GM20431 (cell line): ENCODE measurements at regions not wholly inside any gene's neighbourhood (a gene's known extent, or its start where the extent isn't known, plus 50 kb on each side); places are given as distances from the start of the nearest gene placed in this dataset.
"Not testable (repeated sequence)": the region's sequence is repeated elsewhere in the genome, so short reads cannot be mapped to it uniquely, and the experiment has no call there.

Experiments
- in situ Hi-C: fragments of 300-500 bp; cut with MseI, MboI; formaldehyde crosslinking; loops from one replicate; pipeline ENCODE4 v1.15.0; 2020; ENCODE audit warnings: low sequenced_read_pairs; ENCODE audit not compliant: unreplicated experiment

DNA sequence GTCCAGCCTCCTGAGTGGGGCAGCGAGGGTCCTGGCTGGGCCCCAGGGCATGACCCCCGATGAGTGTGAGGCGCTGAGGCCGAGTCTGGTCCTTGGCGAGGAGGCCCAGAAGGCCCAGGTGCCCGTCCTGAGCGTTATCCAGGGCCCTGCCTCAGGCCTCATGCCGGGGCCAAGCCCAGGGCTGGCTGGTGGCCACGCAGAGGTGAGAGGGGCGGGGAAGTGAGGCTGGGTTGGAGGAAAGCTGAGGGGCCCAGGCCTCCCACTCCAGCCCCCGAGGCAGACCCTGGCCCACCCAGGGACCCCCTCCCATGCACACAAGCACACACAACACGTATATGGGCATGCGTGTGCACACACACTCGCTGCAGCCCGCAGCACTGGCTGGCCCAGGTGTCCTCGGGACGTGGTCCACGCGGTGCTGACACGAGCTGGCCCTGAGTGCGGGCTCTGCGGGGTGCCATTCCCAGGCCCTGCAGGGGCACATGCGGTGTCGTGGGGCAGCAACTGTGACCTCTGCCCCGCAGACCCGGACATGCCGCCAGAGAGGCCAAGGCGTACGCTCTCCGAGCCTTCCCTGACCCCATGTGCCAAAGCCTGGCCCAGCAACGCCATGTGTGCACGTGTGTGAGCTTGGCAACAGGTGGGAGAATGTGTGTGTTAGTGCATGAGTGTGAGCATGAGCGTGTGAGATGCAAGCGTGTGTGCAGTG is 160.2 kb downstream of the TMEM121 start:
- in situ Hi-C loops, result not testable (repeated sequence)

DNA sequence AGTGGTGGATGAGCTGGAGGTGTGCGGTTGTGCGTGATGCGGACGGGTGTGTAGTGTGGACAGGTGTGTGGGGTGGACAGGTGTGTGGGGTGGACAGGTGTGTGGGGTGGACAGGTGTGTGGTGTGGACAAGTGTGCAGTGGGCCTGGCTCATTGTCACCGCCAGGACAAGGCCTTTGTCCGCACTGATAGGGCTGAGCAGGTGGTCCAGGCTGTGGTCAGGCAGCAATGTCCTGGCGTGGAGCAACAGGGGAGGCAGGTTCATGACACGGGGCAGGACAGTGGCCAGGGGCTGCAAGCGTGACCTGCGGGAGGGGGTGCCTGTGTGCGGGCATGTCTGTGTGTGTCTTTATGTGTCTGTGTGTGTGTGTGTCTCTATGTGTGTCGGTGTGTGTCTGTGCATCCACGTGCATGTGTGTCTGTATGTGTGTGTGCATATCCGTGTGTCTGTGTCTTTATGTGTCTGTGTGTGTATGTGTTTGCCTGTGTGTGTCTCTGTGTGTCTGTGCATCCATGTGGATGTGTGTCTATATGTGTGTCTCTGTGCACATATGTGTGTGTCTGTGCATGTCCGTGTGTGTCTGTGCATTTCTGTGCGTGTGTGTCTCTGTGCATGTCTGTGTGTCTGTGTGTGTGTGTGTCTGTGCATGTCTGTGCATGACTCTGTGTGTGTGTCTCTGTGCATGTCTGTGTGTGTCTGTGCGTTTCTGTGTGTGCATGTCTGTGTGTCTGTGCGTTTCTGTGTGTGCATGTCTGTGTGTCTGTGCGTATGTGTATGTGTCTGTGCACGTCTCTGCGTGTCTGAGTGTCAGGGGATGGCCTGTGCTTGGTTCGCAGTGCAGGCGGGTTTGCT is 161.0 kb downstream of the TMEM121 start:
- in situ Hi-C loops, result not testable (repeated sequence)

DNA sequence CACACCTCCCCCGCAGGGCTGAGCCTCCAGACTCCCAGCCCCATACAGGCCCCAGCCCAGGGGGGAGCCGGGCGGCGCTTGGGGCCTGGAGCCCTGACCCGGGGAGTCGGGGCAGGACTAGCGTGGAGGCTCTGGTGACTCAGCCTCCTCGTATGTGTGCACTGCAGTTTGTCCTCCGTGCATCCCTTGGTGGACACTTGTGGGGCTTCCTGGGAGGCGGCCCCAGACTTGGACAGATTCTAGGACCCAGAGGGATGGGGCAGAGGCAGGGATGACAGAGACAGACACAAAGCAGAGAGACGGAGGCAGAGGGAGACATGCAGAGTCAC is 161.6 kb downstream of the TMEM121 start:
- in situ Hi-C loops, result not testable (repeated sequence)

DNA sequence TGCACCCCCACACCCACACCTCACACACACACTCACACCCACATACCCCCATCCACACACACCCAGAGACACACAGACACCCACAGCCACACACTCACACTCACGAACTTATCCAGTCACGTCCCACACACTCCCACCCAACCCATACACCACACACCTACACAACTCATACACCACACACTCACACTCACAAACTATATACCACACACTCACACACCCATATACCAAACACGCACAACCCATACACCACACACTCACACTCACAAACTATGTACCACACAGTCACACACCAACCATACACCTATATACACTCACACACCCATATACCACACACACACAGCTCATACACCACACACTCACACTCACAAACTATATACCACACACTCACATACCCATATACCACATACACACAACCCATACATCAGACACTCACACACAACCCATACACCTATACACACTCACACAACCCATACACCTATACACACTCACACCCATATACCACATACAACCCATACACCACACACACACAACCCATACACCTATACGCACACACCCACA is 162.4 kb downstream of the TMEM121 start:
- in situ Hi-C loops, result not testable (repeated sequence)

DNA sequence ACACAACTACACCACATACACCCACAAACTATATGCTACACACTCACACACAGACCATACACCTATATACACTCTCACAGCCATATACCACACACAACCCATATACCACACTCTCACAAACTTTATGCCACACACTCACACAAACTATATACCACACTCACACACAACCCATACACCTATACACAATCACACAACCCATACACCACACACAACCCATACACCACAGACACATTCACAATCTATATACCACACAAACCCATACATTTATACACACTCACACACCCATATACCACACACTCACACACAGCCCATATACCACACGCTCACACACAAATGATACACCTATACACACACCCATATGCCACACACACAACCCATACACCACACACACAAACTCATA is 163.3 kb downstream of the TMEM121 start:
- in situ Hi-C loops, result no loop called here

DNA sequence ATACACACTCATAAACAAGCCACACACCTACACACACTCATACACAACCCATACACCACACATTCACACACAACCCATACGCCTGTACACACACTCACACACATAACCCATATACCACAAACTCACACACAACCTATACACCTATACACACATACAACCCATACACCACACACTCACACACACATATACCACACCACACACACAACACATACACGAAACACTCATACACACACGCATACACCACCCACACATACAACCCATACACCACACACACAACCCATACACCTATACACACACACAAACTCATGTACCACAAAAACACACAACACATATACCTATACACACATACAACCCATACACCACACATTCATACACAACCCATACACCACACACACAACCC is 164.3 kb downstream of the TMEM121 start:
- in situ Hi-C loops, result no loop called here

DNA sequence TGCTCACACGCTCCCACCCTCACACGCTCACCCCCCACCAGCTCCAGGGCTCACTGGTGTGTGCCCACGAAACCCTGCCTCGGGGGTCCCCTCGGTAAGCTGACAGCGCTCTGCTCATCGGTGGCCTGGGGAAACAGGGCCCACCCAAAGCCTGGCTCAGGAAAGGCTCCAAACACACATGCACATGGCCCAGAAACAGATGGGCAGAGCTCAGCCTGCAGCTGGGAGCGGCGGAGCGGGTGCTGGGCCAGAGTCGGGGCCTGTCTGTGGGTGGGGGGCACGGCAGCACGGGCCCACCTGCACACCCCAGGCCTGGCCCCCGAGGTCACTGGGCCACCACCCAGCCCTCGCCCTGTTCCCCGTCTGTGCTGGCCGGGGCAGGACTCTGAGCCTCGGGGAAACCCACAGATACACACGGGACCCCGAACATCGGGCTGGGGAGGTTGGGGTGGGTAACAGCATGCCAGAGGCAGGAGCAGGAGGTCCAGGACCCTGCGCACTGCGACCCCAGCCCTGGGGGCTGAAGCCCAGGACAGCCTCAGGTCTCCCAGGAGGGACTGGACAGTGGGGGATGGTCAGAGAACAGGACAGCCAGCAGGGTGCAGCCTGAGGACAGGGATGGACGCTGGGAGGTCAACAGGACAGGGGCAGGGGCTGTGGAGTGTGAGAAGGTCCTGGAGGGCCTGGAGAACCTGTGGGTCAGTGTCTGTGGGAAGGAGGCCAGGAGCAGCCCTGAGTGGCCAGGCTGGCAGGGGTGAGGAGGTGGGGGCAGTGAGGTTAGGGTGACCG is 165.1 kb downstream of the TMEM121 start:
- in situ Hi-C loops, result not testable (repeated sequence)

DNA sequence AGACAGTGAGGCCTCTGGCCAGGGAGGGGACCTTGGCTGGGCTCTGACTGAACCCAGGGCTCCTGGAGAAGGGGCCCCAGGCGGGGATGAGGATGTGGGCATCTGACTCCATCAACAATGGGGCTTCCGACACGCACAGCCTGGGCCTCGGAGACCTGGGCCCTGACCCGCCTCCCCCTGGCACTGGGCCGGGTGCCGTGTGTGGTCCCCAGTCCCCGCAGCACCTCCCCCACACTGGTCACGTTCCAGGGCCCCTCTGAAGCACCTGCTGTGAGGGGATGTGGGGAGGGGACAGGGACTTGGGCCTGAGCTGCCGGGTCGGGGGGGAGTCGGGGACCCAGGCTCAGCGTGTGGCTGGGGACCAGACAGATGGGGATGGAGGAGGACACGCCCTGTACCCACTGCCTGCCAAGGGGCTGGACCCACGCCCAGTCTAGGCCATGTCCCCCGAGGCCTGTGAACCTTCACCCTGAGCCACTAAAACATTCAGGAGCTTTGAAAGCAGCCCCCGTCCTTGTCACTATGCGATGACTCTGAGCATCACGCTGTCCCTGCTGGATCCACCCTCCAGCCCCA is 165.8 kb downstream of the TMEM121 start:
- in situ Hi-C loops, result not testable (repeated sequence)

DNA sequence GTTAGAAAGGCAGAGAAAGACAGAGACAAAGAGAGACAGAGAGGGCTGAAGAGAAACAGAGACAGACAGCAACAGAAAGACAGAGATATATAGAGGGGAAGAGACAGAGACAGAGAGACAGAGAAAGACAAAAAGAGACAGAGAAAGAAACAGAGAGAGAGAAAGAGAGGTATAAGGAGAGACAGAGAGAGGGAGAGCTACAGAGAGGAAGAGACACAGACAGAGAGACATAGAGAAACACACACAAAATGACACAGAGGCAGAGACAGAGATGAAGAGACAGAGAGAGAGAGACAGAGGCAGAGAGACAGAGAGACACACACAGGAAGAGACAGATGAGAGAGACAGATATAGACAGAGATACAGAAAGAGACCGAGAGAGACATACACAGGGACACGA is 168.6 kb downstream of the TMEM121 start:
- in situ Hi-C loops, result no loop called here

DNA sequence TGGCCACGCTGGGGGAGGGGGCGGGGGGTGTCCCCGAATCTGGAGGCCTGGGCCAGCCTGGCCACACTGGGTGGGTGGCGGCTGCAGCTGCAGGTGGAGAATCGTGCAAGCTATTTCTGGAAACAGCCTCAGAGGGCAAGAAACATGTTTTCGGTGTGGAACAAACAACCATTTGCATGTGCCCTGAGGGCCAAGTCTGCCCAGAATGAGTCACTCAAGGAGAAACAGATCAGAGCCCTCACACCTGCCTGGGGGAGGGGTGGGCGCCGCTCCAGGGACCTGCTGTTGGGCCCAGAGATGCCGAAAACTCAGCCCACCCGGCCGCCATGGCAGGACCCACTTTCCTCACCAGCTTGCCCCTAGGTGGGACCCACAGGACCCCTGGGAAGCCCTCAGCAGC is 170.0 kb downstream of the TMEM121 start:
- in situ Hi-C loops, result not testable (repeated sequence)

DNA sequence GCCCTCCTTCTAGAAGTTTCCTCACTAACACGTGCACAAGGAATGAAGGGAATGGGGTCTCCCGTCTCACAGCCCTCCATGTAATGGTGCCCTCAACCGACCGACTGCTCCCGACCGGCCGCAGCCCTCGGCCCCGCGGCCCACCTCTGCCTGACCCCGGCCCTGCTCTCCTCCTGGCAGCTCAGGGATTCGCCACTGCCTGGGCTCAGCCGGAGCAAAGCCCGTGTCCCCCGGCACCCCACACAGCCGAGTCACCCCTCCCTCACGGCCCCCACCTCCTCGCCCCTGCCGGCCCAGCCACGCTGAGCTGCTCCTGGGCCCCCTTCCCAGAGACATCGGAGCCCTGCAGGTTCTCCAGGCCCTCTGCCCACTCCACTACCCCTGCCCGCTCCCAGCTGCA is 171.0 kb downstream of the TMEM121 start:
- in situ Hi-C loops, result not testable (repeated sequence)

DNA sequence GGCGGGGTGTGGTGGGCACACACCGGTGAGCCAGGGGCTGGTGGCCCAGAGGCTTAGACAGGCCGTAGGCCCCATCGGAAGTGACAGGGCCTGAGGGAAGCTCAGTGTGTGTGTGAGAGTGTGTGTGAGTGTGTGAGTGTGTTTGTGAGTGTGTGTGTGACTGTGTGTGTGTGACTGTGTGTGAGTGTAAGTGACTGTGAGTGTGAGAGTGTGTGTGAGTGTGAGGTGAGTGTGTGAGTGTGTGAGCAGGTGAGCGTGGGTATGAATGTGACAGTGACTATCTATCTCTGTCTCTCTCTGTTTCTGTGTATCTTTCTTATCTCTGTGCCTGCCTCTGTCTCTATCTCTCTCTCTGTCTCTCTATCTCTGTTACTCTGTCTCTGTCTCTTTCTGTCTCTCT is 171.6 kb downstream of the TMEM121 start:
- in situ Hi-C loops, result not testable (repeated sequence)

DNA sequence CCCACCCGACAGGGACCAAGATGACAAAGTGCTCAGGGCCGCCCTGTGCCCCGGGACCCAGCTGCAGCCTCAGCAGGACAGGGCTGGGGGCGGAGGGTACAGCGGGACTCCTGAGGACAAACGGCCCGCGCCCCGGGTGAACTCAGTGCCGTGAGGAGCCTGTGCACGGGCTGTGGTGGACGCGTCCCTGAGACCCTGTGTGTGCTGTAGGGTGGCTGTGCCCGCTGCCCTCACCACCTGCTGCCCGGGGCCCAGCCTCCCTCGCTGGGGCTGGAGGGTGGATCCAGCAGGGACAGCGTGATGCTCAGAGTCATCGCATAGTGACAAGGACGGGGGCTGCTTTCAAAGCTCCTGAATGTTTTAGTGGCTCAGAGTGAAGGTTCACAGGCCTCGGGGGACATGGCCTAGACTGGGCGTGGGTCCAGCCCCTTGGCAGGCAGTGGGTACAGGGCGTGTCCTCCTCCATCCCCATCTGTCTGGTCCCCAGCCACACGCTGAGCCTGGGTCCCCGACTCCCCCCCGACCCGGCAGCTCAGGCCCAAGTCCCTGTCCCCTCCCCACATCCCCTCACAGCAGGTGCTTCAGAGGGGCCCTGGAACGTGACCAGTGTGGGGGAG is 172.7 kb downstream of the TMEM121 start:
- in situ Hi-C loops, result not testable (repeated sequence)

DNA sequence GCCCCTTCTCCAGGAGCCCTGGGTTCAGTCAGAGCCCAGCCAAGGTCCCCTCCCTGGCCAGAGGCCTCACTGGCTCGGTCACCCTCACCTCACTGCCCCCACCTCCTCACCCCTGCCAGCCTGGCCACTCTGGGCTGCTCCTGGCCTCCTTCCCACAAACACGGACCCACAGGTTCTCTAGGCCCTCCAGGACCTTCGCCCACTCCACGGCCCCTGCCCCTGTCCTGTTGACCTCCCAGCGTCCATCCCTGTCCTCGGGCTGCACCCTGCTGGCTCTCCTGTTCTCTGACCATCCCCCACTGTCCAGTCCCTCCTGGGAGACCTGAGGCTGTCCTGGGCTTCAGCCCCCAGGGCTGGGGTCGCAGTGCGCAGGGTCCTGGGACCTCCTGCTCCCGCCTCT is 173.3 kb downstream of the TMEM121 start:
- in situ Hi-C loops, result loop anchor here (25.0 kb wide), 1 partner anchor 238 kb away; no protein-coding TSS in a partner anchor

DNA sequence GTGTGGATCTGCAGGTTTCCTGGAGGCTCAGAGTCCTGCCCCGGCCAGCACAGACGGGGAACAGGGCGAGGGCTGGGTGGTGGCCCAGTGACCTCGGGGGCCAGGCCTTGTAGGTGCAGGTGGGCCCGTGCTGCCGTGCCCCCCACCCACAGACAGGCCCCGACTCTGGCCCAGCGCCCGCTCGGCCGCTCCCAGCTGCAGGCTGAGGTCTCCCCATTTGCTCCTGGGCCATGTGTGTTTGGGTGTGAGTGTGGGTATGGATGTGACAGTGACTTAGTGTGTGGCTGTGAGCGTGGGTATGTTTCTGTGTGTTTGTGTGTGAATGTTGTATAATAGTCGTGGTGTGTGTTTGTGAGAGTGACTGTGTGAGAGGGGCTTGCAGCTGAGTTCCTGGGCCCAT is 173.8 kb downstream of the TMEM121 start:
- in situ Hi-C loops, result loop anchor here (25.0 kb wide), 1 partner anchor 237 kb away; no protein-coding TSS in a partner anchor

DNA sequence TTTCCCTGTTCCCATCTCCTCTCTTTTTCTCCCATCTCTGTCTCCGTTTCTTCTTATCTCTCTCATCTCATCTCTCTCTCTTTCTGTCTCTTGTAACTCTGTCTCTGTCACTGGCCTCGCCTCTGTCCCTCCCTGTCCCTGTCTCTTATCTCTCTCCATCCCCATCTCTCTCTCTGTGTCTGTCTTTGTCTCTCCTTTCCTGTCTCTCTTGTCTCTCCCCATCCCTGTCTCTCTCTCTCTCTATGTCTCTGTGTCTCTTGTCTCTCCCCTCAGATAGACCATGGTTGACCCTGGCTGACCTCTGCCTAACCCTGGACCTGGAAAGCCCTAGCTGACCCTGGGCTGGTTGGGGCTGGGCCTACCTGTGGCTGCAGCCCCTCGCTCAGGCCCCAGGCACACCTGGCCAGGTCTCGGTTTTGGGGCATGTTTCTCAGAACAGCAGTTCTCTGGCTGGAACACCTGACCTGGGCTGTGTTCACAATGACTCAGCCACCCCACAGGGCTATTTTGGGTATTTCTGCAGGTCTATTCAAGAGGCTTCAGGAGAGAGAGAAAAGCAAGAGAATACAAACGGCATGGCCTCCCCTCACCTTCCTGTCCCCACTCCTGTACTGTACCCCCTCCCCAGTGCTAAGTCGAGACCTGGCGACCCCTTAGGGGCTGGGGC is 174.4 kb downstream of the TMEM121 start:
- in situ Hi-C loops, result loop anchor here (25.0 kb wide), 1 partner anchor 237 kb away; no protein-coding TSS in a partner anchor

DNA sequence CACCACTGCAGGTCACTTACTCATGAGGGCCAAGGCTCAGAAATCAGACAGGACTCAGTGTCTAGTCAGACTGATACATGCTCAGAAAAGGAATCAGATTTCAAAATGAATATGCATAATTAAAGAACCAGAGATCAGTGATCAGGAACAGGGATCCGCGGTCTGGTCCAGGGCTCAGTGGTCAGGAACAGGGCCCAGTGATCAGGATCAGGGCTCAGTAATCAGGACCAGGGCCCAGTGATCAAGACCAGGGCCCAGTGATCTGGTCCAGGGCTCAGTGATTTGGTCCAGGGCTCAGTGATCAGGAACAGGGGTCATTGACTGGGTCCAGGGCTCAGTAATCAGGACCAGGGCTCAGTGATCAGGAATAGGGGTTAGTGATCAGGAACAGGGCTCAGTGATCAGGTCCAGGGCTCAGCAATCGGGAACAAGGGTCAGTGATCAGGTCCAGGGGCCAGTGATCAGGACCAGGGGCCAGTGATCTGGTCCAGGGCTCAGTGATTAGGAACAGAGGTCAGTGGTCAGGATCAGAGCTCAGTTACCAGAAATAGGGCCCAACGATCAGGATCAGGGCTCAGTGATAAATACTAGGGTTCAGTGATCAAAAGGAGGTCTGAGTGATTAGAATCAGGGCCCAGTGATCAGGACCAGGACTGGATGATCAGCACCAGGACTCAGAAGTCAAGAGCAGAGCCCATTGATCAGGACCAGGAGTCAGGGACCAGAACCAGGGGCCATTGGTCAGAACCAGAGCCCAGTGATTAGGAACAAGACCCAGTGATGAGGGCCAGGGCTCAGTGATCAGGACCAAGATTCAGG is 175.3 kb downstream of the TMEM121 start:
- in situ Hi-C loops, result loop anchor here (25.0 kb wide), 1 partner anchor 236 kb away; no protein-coding TSS in a partner anchor

DNA sequence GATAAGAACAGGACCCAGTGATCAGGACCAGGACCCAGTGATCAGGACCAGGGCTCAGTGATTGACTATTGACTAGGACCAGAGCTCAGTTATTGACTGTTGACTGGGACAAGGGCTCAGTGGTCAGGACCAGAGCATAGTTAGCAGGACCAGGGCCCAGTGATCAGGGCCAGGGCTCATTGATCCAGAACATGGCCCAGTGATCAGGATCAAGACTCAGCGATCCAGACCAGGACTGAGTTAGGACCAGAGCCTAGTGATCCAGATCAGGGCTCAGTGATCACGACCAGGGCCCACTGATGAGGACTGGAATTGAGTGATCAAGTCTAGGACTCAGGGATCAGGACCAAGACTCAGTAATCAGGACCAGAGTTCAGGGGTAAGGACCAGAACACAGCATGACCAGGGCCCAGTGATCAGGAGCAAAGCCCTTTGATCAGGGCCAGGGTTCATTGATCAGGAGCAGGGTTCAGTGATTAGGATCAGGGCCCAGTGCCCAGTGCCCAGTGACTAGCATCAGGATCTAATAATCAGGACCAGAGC is 176.0 kb downstream of the TMEM121 start:
- in situ Hi-C loops, result loop anchor here (25.0 kb wide), 1 partner anchor 235 kb away; no protein-coding TSS in a partner anchor
